ENCODE measurements at regions not wholly inside any gene's neighbourhood (a gene's known extent, or its start where the extent isn't known, plus 50 kb on each side); places are given as distances from the start of the nearest gene placed in this dataset.
A peak's percentile ranks its signal among the peaks of the same experiment; 100 is the strongest.

DNA sequence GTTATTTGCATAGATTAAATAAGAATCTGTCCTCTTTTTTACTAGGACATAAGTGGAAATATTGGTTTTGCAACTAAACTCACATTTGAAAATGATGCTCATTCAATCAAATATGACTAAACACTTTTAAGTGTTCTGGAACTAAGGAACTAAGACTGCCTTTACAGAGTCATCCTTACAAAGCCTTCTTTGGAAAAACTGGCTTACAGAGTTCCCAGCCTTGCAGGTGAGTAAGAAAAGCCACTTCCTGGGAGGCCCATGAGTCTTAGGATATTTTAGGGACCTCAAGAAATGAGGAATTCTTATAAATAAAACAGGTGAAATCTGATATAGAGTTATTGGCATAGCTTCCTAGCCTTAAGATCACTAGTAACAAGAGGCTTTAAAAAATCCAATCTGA is 135.5 kb downstream of the ALOX5 start:
- H3K36me3 Mint-ChIP-seq: no peaks in the 10 kb centered on the region
- H3K4me3 Mint-ChIP-seq: no peak overlapping the region
- DNase-seq: no peak
- no peak for ATAC-seq (ENCODE audit: low read depth)
- H3K9me3 Mint-ChIP-seq: no peaks in the 10 kb centered on the region
- H3K27ac Mint-ChIP-seq: no peak overlapping the region
- H3K27me3 Mint-ChIP-seq: no peaks in the 10 kb centered on the region
- POLR2A ChIA-PET: no interaction called here
- H3K4me1 Mint-ChIP-seq: no peaks in the 10 kb centered on the region

DNA sequence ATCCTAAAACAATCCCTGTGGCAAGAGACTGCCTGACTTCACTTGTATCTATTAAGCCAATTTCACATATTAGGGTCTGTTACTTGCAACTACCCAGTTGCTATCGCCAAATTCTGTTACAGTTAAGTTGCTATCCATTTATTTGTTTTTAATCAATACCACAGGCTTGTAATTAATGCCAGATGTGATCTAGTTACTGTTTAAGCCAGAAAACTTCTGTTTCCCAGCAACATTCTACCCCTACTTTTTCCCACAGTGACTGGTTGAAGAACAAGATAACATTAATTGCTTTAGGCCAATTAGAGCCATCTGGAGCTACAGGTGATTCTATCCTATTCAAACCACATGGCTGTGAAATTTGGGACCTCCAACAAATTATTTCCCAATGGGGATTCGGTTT is 131.3 kb downstream of the ALOX5 start:
- ATAC-seq (ENCODE audit: low read depth) (no peak), DNase-seq (no peak)
- POLR2A ChIA-PET: no interaction called here
- Mint-ChIP-seq H3K27me3 (no peaks in the 10 kb centered on the region), H3K4me1 (no peaks in the 10 kb centered on the region), H3K9me3 (no peaks in the 10 kb centered on the region), H3K27ac (no peak overlapping the region), H3K4me3 (no peak overlapping the region), H3K36me3 (peaks cover 2% of the 10 kb centered on the region)

DNA sequence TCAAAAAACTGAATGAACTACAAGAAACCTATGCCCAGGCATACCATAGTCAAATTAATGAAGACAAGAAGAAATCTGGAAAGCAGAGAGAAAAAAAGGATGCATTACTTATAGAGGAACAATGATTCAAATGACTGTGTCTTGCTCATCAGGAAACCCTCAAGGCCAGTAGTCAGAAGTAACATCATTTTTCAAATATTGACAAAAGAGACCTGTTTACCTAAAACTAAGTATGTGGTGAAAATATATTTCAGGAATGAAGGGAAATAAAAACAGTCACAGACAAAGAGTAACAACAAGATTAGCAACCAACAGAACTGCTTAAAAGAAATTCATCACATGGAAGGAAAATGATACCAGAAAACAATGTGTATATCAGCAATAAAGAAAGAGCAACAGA is 128.4 kb downstream of the ALOX5 start:
- Mint-ChIP-seq H3K27ac (no peak overlapping the region), H3K9me3 (peaks cover 5% of the 10 kb centered on the region), H3K36me3 (peaks cover 6% of the 10 kb centered on the region), H3K27me3 (no peaks in the 10 kb centered on the region), H3K4me1 (no peaks in the 10 kb centered on the region), H3K4me3 (no peak overlapping the region)
- DNase-seq (no peak), ATAC-seq (ENCODE audit: low read depth) (no peak)
- POLR2A ChIA-PET: no interaction called here

DNA sequence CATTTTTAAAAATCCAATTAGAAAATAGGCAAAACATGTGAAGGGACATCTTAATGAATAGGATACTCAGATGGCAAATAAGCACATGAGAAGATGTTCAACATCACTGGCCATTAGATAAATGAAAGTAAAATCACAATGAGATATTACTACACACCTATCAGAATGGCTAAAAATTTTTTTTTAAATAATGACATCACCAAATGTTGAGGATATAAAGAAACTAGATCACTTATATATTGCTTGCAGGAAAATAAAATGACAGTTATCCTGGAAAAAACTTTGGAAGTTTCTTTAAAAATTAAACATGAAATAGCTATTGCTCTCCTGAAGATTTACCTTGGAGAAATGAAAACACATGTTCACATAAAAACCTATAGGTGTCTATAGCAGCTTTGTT is 127.8 kb downstream of the ALOX5 start:
- H3K36me3 Mint-ChIP-seq: peaks cover 11% of the 10 kb centered on the region
- ATAC-seq (ENCODE audit: low read depth) (no peak), DNase-seq (no peak)
- H3K9me3 Mint-ChIP-seq: peaks cover 10% of the 10 kb centered on the region
- H3K27ac Mint-ChIP-seq: no peak overlapping the region
- H3K4me3 Mint-ChIP-seq: no peak overlapping the region
- H3K27me3 Mint-ChIP-seq: no peaks in the 10 kb centered on the region
- peaks cover 2% of the 10 kb centered on the region for H3K4me1 Mint-ChIP-seq
- POLR2A ChIA-PET: no interaction called here

DNA sequence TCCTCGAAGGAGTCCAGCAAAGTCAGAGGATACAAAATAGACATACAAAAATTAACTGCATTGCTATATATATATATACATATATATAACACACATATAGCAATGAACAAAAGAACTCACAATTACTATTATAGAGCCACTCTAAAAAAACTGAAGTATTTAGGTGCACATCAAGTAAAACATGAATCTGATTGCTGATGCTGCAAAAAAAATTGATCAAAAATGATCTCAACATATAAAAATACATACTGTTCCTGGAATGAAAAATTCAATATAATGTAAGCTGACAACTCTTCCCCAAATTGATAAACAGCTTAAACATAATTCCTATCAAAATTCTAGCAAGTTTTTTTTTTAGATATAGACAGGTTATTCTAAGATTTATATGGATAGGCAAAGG is 126.8 kb downstream of the ALOX5 start:
- H3K4me1 Mint-ChIP-seq: peaks cover 2% of the 10 kb centered on the region
- ATAC-seq (ENCODE audit: low read depth): no peak
- peaks cover 12% of the 10 kb centered on the region for H3K9me3 Mint-ChIP-seq
- no peak overlapping the region for H3K27ac Mint-ChIP-seq
- peaks cover 13% of the 10 kb centered on the region for H3K36me3 Mint-ChIP-seq
- no peak for DNase-seq
- POLR2A ChIA-PET: no interaction called here
- no peaks in the 10 kb centered on the region for H3K27me3 Mint-ChIP-seq
- no peak overlapping the region for H3K4me3 Mint-ChIP-seq

DNA sequence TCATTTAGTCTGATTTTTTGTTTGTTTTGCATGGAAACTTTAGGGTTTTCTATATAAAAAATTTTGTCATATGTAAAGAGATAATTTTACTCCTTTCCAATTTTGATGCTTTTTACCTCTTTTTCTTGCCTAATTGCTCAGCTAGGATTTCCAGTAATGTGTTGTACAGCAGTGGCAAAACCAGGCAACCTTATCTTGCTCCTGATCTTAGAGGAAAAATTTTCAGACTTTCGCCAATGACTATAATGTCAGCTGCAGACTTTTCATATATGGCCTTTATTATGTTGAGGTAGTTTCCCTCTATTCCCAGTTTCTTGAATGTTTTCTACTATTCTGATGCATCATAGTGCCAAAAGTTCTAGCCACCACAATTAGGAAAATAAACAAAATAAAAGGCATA is 126.3 kb downstream of the ALOX5 start:
- no peak for ATAC-seq (ENCODE audit: low read depth)
- H3K9me3 Mint-ChIP-seq: peaks cover 16% of the 10 kb centered on the region

DNA sequence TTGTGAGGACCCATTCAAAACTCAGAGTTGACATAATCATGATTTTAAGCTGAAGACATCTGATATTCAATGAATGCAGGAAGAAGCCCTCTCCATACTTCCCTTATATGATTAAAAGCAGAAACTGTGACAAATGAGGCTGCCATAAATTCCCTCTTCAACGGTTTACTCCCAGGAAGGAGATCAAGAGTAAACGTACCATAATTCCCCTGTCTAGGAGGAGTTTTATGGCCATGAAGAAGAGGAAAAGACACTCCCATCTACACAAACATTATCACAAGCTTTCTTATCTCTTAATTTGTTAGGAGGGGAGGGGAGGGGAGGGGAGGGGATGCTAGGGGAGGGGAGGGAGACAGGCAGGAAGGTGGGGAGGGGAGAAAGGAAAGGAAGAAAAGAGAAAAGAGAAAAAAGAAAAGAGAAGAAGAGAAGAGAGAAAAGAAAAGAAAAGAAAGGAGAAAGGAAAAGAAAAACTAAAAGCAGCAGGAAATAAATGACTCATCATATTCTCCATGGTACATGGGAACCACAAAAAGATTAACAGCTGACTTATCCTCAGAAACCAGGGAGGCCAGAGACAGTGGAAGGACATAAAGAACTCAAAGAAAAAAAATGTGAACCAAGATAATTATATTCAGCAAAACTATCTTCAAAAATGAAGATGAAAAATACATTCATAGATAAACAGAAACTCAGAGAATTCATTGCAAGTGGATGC is 121.6 kb downstream of the ALOX5 start:
- Mint-ChIP-seq H3K4me3 (peak overlapping the region; percentile 26), H3K27me3 (no peaks in the 10 kb centered on the region), H3K36me3 (peaks cover 28% of the 10 kb centered on the region), H3K27ac (peak overlapping the region; percentile 62), H3K9me3 (peaks cover 26% of the 10 kb centered on the region), H3K4me1 (peaks cover 6% of the 10 kb centered on the region)
- POLR2A ChIA-PET: no interaction called here
- no peak for DNase-seq
- ATAC-seq (ENCODE audit: low read depth): no peak

More for the DNA sequence above, 126.3 kb downstream of the ALOX5 start:
- Mint-ChIP-seq H3K4me3 (no peak overlapping the region), H3K27ac (no peak overlapping the region), H3K4me1 (peaks cover 5% of the 10 kb centered on the region), H3K36me3 (peaks cover 17% of the 10 kb centered on the region), H3K27me3 (no peaks in the 10 kb centered on the region)
- DNase-seq: no peak
- POLR2A ChIA-PET: no interaction called here
